DMS153 treated with DMSO at 0.1 percent for 48 hours (cell line): ENCODE measurements at regions not wholly inside any gene's neighbourhood (a gene's known extent, or its start where the extent isn't known, plus 50 kb on each side); places are given as distances from the start of the nearest gene placed in this dataset.
A peak's percentile ranks its signal among the peaks of the same experiment; 100 is the strongest.

Experiments
- DNase-seq: peaks from one replicate; lab custom pipeline; 2025; ENCODE audit not compliant: unreplicated experiment; lab: John Stamatoyannopoulos, UW

DNA sequence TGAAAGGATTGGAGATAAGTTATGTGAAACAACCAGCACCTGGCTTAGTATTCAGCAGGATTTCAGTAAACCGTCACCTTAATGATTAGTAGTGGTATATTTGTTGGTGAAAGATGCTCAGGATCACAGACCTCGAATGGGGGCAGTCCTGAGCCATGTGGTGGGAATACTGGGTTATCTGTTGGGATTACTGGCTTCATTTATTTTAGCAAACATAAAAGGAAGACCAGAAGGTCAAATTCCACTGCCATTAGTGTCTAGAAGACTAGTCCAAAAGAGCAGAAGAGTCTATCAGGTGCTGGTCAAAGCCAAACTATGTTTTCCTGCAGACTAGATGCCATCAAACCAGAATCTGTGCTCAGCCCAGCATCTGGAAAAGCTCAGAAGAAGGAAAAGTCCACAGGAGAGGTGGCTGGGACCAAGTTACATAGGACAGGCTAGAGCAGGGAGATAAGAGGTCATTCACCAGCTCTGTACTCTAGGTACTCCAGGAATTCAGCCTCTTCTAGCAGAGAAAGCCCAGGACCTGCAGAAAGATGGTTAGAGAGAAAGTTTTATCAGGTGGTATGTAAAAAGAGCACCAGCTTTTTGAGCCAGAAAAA lies 343.4 kb downstream of the PLPP3 start:
- DNase-seq, result no peak

DNA sequence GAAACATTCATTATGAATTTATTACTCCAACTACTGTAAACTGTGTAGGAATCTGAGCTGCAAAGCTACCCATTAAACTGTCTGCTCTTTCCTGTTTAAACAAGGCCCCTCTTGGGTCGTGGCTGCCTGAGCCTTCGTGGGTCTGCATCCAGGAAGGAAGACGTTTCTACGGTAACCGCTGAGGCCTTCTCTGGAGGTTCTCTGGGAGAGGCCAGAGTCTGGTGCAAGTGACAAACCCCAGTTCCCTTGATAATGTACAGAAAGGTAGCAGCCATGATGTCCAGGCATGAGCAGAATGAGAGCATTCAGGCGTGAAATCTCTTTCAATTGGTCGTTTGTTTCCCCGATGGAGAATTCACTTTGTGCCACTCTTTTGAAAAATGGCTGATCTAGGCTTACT lies 350.2 kb downstream of the PLPP3 start:
- DNase-seq, result peak; percentile 21

DNA sequence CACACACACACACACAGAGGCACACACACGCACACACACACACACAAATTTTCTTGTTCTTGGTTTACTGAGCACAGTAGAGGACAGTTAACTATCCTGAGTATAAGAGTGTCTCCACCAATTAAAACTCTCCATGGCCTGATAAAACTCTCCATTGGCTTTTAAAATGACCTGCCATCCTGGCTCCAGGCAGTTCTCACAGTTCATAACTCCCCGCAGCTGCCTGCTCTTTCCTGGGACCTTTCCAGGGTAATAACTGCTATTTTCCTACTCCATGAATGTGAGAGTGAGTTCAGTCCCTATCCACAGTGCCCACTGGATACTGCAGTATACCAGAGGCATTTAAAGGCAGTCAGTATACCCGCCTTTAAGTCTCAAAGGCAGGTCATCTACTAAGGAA lies 351.5 kb downstream of the PLPP3 start:
- DNase-seq, result no peak

DNA sequence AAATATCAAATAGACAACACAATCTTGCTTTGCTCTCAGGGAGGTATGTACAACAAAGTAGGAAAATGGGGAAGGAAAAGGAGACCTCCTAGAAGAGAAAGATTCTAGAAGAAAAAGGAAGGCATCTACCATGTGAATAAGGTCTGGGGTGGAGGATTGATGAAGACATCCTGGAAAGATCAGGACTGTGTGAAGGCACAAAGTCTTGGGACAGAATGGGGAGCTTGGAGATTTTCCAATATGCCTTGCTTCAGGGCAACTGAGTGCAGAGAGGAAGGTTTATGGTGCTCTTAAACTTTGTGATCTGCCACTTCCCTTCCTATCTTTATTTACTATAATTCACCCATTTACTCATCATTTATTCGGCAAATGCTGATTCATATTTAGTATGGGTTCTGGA lies 352.0 kb downstream of the PLPP3 start:
- no peak for DNase-seq

DNA sequence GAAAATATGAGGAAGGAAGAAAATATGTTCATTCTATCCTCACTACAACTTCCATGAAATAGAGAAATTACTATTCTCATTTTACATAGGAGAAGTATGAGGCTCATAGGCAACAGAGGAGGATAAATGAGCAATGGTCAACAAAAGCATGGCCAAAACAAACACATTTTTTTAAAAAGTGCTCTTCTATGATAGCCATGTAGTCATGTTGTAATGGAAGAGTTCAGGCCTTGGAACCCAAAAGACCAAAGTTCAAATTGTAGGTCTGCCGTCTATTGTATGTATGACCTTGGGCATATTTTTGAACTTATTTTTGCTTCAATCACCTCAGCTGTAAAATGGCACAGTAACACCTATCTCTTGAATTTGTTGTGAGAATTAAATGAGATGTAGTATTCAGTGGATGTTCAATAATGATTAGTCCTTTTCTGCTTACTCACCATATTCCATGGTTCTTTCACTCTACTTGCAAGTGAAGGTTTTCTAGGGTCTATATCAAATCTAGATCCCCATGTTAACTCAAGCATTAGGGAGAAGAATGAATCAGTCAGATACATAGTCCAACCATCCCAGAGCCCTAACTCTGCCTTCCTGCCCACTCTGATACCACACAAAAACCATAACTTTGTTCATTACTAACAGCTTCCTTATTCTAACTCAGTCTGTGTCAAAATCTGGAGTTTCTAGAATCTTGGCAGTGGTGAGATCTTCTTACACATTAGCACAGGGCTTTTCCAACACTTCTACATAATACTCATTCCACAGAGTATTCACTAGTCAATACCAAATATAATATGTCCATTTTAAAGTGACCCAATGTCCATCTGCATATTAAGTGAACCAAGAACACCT lies 353.2 kb downstream of the PLPP3 start:
- no peak for DNase-seq

DNA sequence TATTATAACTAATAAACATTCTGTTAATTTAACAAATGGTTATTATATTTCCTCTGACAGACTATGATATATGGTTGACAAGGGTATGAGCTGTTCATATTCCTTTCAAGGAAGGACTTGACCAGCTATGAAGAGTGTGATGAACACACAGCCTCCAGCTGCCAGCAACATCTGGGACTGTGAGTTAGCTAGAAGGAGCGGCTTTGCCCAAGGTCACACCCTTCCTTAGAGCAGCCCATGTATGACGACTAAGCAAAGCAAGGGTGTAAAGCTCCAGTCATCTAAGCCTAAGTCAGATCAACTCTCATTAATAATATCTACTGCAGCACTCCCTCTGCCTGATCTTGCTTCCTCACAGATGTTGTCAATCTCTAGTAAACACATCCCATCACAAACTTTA lies 355.4 kb downstream of the PLPP3 start:
- DNase-seq, result no peak

DNA sequence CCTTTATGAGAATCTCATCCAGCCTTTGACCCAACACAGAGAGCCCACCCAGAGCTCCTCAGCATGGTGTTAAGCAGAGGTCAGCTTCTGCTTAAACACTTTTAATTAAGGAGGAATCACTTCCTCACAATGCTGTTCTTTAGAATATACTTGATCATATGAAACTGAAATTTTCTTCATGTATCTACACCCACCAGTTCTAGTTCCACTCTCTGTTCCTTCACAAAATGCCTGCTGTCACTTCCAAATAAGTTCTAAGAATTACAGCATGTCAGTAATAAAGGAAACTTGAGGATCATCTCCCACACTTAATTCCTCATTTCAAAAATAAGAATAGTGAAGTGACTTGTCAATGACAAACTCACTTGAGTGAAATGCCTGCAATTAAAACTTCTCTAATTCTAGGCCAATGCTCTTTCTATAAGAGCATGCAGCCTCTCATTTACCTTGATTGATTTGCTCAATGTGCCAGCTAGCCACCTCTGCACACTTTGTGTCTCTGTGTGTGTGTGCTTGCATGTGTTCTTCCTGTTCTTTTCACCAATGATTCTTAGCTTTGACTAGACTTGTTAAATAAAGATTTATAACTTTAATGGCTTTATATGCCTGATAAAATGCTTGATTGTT lies 356.3 kb downstream of the PLPP3 start:
- no peak for DNase-seq

DNA sequence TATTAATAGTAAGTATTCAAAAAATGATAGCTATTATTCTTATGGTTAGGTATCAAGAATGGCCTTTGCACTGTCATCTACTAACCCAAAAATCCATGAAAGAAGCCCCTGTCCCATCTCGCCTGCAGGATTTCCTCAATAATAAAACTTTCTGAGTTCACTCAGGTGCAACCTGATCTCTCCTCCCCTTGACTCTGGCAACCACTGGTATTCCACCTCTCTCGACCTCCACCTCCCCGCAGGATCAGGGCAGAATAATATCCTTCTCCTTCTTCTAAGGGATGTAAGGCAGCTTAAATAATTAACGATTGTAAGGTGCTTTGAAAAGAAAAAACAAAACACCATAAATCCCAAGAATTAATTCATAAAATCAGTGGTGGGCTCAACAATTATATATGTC lies 359.3 kb downstream of the PLPP3 start:
- no peak for DNase-seq

DNA sequence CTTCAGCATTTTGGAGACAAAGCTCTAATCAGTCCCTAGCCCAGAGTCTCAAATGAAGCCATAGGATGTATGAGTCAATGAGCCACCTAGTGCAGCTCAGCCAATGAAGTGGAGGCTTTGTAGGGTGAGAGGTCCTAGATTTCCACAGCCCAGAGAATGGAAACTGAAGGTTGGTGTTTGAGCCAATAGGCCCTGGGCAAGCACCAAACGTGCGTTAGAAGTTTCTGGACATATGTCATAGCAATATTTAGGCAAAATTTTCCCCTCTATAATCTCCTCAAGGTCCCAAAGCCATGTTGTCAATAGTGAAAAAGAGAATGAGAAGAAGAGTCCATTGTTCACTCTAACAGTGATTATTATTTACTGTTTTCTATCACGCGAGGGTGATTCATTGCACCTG lies 361.3 kb downstream of the PLPP3 start:
- no peak for DNase-seq

DNA sequence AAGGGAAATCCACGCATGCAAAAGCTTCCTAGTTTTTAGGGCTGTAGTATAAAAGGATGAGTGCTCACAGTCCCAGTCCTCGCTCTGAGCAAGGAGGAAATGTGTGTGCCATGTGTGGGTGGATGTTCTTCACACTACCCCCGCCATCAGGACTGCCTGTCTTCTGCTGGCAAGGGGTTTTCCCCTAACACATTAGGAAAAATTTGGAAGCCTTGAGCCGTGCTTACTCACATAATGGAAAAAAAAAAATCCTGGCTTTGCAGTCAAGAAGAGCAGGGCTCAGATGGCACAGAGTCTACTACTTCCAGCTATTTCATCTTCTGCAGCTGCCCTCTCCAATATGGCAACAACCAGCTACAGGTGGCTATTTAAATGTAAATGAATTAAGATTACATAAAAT lies 363.1 kb downstream of the PLPP3 start:
- DNase-seq, result no peak

DNA sequence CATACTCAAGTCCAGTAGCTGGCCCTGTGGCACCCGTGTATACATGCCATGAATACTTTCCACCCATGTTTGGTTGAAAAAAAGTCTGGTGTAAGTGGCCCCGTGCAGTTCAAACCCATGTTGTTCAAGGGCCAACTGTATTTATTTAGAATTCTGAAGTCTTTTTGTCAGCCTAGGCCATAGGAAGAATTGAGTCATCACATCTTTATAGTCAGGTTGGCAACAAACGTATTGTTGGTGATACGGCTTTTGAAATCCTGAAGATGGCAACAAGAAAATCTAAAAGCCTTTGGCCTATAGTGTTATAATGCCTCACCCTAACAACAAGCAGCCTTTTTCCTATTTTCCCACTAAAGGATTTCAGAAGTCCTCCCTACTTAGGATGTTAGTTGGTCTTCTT lies 363.6 kb downstream of the PLPP3 start:
- DNase-seq, result no peak

DNA sequence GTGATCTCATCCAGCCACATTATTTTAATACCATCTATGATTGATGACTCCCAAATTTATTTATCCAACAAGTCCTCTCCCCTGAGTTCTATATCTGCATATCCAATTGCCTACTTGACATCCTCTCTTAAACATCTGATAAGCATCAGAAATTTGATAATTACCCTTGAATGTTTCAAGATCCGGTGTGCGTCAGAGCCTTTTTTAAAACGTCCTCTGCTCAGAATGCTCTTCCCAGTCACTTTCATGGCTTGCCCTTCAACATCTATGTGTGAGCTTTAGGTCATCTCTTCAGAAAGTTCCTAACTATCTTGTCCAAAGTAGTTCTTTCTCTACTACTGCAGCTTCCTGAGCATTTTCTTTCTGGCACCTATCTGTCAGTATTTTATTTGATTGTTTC lies 364.3 kb downstream of the PLPP3 start:
- DNase-seq, result no peak

DNA sequence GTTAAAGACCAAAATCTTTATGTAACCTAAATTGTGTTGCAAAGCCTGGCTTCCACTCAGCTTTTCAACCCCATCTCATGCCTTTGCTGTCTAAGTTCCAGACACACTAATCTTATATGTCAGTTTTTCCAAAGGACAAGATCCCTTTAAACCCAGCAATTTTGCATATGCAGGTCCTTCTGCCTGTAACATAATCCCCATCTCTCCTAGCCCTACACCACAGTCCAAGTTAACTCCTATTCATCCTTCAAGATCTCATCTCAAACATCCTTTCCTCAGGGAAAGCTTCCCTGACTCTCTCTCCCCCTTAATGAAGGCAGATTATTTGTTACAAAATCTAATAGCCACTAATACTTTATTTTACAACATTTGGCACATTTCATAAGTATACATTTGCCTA lies 366.3 kb downstream of the PLPP3 start:
- no peak for DNase-seq

DNA sequence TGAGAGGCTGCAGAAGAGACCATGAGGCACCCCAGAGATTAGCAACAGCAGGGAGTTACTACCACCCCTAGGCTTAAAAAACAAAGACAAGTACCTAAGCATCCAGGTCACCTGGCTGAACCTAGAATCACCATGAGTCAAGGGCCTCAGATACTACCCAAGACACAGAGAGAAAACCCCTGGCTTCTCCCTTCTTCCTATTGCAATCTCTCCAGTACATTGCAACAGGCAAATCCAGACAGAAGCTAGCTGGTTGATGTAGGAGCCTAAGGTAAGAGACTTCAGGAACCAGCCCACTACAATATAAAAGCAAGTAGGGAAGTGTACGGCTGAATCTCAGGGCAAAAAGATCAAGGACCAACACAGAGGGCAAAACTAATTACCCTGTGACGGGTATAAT lies 367.2 kb downstream of the PLPP3 start:
- no peak for DNase-seq

DNA sequence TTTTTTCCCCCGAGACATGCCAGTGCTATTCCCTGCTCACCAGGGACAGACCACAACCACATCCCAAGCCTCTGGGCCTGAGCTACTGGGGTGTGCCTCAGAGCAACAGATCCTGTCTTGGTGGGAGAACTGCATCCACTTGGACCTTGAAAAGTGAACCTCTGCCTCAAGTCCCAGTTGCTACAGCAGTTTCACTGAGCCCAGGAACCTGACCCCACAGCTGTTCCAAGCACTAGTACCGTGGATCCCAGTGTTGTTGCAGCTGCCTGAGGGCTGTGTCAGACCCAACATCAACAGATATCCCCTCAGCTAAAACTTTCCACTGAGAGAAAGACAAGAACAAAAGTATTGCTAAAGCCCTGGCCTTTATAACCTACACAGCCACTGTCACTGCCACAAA lies 373.0 kb downstream of the PLPP3 start:
- DNase-seq, result no peak

DNA sequence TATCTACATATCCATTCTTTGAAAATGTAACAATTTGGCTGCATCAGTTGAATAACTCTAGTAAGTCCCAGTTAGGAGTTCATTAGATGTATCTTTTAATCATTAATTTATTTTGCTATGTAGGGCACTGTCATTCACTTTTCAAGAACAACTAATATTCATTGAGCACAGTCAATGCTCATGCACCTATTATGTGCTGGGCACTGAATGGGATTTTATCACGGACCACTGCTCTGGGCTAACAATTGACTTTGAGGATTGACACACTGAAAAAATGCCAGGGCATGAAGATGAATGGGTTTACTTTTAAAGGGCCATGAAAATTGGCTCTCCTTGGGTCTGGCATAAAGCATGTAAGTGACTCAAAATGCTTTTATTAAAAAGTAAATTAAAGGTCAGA lies 375.2 kb downstream of the PLPP3 start:
- no peak for DNase-seq

DNA sequence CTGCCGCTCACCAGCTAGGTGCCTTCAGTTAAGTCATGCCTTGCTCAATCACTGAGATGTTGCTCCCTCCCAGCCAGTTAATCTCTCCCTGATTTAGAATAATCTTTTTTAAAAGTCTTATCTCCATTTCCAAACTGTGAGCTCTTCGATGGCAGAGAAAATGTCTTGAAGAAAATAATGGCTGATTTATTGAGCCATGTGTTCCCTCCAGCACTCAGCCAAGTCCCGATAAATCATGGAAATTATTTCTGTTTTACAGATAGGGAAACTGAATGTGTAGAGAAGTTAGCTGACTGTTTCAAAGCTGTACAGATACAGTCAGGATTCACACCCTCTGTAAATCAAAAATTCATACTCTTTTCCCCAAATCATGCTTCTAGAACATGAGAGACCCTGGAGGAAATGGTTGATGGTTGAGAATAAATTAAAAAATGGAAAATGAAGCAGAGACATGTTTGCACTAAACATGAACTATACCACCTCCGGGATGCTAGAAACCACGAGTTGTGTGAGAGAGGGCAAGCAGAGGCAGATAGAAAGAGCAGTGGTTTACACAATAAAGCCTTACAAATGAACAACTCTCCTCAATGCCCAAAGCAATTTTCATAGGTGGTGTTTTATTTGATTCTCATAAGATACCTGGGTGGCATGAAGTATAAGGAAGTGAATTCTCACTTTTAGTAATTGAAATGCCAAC lies 376.4 kb downstream of the PLPP3 start:
- DNase-seq, result no peak

DNA sequence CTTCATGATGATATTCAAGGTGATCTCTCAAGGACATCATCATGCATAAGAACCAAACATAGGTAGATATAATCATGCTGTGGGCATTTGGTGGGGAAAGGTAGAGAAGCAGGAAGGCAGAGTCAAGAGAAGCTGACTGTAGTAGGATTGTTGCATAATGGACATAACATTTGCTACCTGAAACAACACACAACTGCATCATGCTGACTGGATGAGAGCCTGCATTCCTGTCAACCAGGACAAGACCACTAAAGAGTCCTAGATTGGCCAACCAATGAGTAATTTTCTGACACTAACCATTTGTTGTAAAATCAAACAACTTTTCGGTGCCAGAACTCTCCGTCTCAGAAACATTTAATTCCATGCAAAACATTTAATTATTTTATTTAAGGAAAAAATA lies 377.2 kb downstream of the PLPP3 start:
- DNase-seq, result no peak

DNA sequence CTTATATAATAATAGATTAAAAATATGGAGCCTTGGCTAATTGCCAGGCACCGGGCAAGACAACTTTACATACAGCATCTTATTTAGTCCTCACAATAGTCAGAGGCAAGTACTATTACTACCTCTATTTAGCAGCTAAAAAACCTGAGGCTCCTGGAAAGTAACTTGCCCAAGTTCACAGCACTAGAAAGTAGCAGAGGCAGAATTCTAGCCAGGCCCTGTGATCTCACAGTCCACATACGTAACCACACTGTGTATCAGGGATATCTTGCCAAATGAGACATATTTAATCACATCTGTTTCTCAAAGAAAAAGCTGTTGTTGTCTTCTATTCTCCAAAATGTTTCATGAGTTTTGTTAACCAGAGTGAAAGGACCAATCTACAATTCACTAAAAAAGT lies 378.5 kb downstream of the PLPP3 start:
- no peak for DNase-seq

DNA sequence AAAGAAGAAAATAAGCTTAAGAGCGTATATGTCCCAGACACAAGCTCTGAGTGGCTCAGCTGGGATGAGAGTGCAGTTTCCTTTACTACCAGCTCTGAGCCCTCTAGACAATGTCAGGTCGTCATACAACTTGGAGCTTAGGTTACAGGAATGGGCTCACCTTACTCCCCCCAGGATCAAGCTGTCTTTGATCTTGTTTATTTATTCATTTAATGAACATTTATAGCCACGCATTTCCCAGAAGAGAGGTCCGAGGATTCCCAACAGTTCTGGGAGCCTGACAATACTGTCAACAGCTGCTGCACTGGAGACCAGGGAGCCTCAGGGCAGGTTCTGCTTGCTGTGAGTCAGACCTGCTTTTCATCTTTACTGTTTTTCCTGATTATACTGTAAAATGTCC lies 378.9 kb downstream of the PLPP3 start:
- peak; percentile 24 for DNase-seq

DNA sequence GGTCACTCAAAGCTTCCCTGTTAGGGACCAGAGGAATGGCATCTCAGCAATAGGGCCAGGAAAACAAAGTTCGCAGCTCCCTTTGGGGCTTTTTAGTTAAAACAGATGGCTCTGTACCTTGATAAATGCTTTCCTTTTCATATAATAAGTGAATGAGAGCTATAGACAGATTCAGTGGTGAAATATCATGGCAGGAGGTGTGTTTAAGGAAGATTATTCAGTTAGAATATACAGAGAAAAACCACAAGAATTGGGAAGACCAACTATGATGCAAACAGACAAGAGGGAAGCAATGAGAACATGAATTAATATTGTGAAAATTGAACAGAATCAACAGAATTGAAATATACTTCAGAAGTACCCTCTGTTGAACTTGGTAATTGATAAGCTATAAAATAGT lies 379.4 kb downstream of the PLPP3 start:
- no peak for DNase-seq

DNA sequence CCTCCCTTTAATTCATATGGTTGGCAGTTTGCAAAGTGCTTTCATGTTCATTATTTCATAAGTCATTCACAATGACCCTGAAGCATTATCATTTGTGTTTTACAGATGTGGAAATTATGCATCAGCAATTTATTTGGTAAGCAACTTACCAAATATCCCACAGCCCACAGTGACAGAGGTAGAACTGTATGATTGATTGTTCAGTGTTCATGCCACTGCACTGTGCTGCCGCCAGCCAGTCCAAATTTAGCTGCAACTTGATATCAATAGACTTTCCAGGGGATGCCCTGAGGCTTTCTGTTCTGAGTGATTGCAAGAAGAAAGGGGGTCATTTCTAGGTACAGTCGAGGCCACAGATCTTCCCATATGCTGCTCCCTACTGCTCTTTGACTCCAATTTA lies 380.3 kb downstream of the PLPP3 start:
- no peak for DNase-seq
